GM12878 (cell line): ENCODE measurements at regions not wholly inside any gene's neighbourhood (a gene's known extent, or its start where the extent isn't known, plus 50 kb on each side); places are given as distances from the start of the nearest gene placed in this dataset.

Experiments used
- ASH2L ChIP-seq: fragments of 300-600, 200-600 bp; sonication (generic); IDR thresholded peaks from 2 replicates; pipeline ENCODE4 v1.6.1; 2017; ENCODE audit warnings: low read depth, mild to moderate bottlenecking, borderline replicate concordance
- BHLHE40 ChIP-seq, 2 experiments: fragments of 450-650 bp in 1 of 2; IDR thresholded peaks; 2 replicates each; pipeline ENCODE4 v1.6.1; 2011 to 2017; ENCODE audit warnings: low read depth in 2 of 2, borderline replicate concordance in 1 of 2, improper control_type of control experiment in 1 of 2, low read length in 1 of 2, mild to moderate bottlenecking in 1 of 2
- EZH2 ChIP-seq: IDR thresholded peaks from 2 replicates; pipeline ENCODE4 v1.6.1; 2012; ENCODE audit warnings: low read depth, mild to moderate bottlenecking, control low read depth, inconsistent platforms, low read length, borderline replicate concordance; ENCODE audit not compliant: control insufficient read depth
- FOXM1 ChIP-seq: IDR thresholded peaks from 2 replicates; pipeline ENCODE4 v1.6.1; 2012; ENCODE audit warnings: low read depth, mild to moderate bottlenecking, inconsistent platforms, low read length, moderate library complexity
- TCF3 ChIP-seq: IDR thresholded peaks from 2 replicates; pipeline ENCODE4 v1.6.1; 2012; ENCODE audit warnings: low read depth, mild to moderate bottlenecking, low read length, borderline replicate concordance; ENCODE audit not compliant: insufficient read depth
- YY1 ChIP-seq: IDR thresholded peaks from 2 replicates; pipeline ENCODE4 v1.6.1; 2011; ENCODE audit warnings: low read depth, mild to moderate bottlenecking, low read length
- ZNF274 ChIP-seq: IDR thresholded peaks from one replicate; pipeline ENCODE4 v1.8.0; 2011; ENCODE audit not compliant: insufficient read length, insufficient read depth
- TF ChIP-seq, protein P1 (sequence below), 3 experiments: IDR thresholded peaks in 2 of 3; conservative IDR thresholded peaks in 1 of 3; 2 replicates each; pipeline ENCODE4 v1.5.1; 2011; ENCODE audit warnings: low read depth in 3 of 3, low read length in 3 of 3, mild to moderate bottlenecking in 3 of 3, control low read depth in 2 of 3, moderate library complexity in 2 of 3, inconsistent platforms in 1 of 3, mixed read lengths in 1 of 3; ENCODE audit not compliant: control insufficient read depth in 2 of 3, insufficient read depth in 1 of 3; ENCODE audit errors: extremely low read depth in 1 of 3
- TF ChIP-seq, protein P2 (sequence below): IDR thresholded peaks from 2 replicates; pipeline ENCODE4 v1.6.1; 2011; ENCODE audit warnings: low read depth, low read length, improper control_type of control experiment, borderline replicate concordance

GRCh38 chr10:120042705-120043104 is 150.2 kb downstream of the SEC23IP start:
- TF ChIP-seq YY1: no peak
- TF ChIP-seq, protein P1, sequence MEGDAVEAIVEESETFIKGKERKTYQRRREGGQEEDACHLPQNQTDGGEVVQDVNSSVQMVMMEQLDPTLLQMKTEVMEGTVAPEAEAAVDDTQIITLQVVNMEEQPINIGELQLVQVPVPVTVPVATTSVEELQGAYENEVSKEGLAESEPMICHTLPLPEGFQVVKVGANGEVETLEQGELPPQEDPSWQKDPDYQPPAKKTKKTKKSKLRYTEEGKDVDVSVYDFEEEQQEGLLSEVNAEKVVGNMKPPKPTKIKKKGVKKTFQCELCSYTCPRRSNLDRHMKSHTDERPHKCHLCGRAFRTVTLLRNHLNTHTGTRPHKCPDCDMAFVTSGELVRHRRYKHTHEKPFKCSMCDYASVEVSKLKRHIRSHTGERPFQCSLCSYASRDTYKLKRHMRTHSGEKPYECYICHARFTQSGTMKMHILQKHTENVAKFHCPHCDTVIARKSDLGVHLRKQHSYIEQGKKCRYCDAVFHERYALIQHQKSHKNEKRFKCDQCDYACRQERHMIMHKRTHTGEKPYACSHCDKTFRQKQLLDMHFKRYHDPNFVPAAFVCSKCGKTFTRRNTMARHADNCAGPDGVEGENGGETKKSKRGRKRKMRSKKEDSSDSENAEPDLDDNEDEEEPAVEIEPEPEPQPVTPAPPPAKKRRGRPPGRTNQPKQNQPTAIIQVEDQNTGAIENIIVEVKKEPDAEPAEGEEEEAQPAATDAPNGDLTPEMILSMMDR (IDR thresholded peaks at IDR 0.05 in 2 of 3, conservative IDR thresholded peaks at IDR 0.05 in 1 of 3; ENCODE audit: control insufficient read depth in 2 of 3, extremely low read depth in 1 of 3, insufficient read depth in 1 of 3, low read depth in 3 of 3, low read length in 3 of 3): no peak
- TF ChIP-seq BHLHE40 (IDR thresholded peaks at IDR 0.05; ENCODE audit: borderline replicate concordance in 1 of 2, low read depth in 2 of 2, low read length in 1 of 2): no peak
- TF ChIP-seq FOXM1: no peak
- no peak for TF ChIP-seq ZNF274
- no peak for TF ChIP-seq TCF3
- no peak for TF ChIP-seq EZH2
- TF ChIP-seq, protein P2, sequence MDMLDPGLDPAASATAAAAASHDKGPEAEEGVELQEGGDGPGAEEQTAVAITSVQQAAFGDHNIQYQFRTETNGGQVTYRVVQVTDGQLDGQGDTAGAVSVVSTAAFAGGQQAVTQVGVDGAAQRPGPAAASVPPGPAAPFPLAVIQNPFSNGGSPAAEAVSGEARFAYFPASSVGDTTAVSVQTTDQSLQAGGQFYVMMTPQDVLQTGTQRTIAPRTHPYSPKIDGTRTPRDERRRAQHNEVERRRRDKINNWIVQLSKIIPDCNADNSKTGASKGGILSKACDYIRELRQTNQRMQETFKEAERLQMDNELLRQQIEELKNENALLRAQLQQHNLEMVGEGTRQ: no peak
- no peak for TF ChIP-seq ASH2L
